OCI-LY7 (cell line): ENCODE measurements at regions not wholly inside any gene's neighbourhood (a gene's known extent, or its start where the extent isn't known, plus 50 kb on each side); places are given as distances from the start of the nearest gene placed in this dataset.

Experiments used
- EZH2phosphoT487 ChIP-seq: fragments of 200-600 bp; sonication (generic); IDR thresholded peaks from 2 replicates; pipeline ENCODE4 v1.6.1; 2018; ENCODE audit warnings: low read depth, borderline replicate concordance, mild to moderate bottlenecking, mixed run types, antibody characterized with exemption, low read length, moderate library complexity, mixed read lengths
- TF ChIP-seq, protein P1 (sequence below): fragments of 200-600 bp; sonication (generic); conservative IDR thresholded peaks from 2 replicates; pipeline ENCODE4 v1.5.1; 2014; ENCODE audit warnings: mild to moderate bottlenecking, antibody characterized with exemption, low read length, moderate library complexity, mixed read lengths

DNA sequence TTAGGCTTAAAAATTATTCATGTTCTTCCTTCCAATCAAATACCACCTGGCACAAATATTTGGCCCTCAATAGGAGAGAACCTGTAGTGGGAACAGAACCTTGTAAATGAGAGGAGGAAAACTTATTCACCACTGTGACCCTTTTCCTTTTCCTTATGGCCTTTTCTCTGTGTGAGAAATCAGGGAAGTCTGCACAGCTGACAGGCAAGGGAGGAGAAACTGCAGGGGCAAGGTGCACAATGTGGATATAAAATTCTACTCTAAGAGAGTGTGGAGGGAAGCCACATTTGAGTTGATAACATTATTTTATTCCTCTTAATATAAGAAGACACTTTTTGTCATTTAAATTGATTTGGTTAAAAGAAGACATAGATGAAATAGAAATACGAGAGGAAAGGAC lies 1247.0 kb upstream of the CHAC2 start:
- TF ChIP-seq, protein P1, sequence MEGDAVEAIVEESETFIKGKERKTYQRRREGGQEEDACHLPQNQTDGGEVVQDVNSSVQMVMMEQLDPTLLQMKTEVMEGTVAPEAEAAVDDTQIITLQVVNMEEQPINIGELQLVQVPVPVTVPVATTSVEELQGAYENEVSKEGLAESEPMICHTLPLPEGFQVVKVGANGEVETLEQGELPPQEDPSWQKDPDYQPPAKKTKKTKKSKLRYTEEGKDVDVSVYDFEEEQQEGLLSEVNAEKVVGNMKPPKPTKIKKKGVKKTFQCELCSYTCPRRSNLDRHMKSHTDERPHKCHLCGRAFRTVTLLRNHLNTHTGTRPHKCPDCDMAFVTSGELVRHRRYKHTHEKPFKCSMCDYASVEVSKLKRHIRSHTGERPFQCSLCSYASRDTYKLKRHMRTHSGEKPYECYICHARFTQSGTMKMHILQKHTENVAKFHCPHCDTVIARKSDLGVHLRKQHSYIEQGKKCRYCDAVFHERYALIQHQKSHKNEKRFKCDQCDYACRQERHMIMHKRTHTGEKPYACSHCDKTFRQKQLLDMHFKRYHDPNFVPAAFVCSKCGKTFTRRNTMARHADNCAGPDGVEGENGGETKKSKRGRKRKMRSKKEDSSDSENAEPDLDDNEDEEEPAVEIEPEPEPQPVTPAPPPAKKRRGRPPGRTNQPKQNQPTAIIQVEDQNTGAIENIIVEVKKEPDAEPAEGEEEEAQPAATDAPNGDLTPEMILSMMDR = no peak
- no peak for TF ChIP-seq EZH2phosphoT487
